Spleen (tissue), 11 donors: ENCODE measurements at regions not wholly inside any gene's neighbourhood (a gene's known extent, or its start where the extent isn't known, plus 50 kb on each side); places are given as distances from the start of the nearest gene placed in this dataset.
"Not testable (repeated sequence)": the region's sequence is repeated elsewhere in the genome, so short reads cannot be mapped to it uniquely, and the experiment has no call there.

Experiments
- DNase-seq: peaks from one replicate; pipeline ENCODE4 v3.0.0-alpha.2; 2020
- H3K27ac ChIP-seq, 8 donors: fragments of 200-600 bp; sonication (generic) in 7 of 8; 1 replicate in 4 of 8; 2 replicates in 4 of 8; pipeline versions ENCODE4 v1.5.0 to v1.8.0; 2016 to 2021; ENCODE audit warnings: inconsistent platforms in 4 of 8, mild to moderate bottlenecking in 4 of 8, moderate library complexity in 1 of 8
- H3K27me3 ChIP-seq, 7 donors: fragments of 200-600 bp; sonication (generic) in 6 of 7; replicated peaks in 1 of 7; 1 replicate in 4 of 7; 2 replicates in 3 of 7; pipeline versions ENCODE4 v1.5.0 to v1.8.0; 2016 to 2021; ENCODE audit warnings: inconsistent platforms in 3 of 7, mild to moderate bottlenecking in 1 of 7
- H3K36me3 ChIP-seq, 6 donors: fragments of 200-600 bp; sonication (generic) in 5 of 6; 1 replicate in 4 of 6; 2 replicates in 2 of 6; pipeline versions ENCODE4 v1.5.0 to v1.8.0; 2016 to 2021; ENCODE audit warnings: inconsistent platforms in 2 of 6
- H3K4me1 ChIP-seq, 6 donors: fragments of 200-600 bp; sonication (generic) in 5 of 6; 1 replicate in 3 of 6; 2 replicates in 3 of 6; pipeline versions ENCODE4 v1.5.0 to v1.8.0; 2016 to 2021; ENCODE audit warnings: inconsistent platforms in 3 of 6
- H3K4me3 ChIP-seq, 8 donors: fragments of 200-600 bp; sonication (generic) in 7 of 8; 1 replicate in 4 of 8; 2 replicates in 4 of 8; pipeline versions ENCODE4 v1.5.0 to v1.8.0; 2016 to 2021; ENCODE audit warnings: inconsistent platforms in 4 of 8, mild to moderate bottlenecking in 4 of 8, moderate library complexity in 2 of 8
- H3K9me3 ChIP-seq, 8 donors: fragments of 200-600 bp; sonication (generic) in 7 of 8; 1 replicate in 4 of 8; 2 replicates in 4 of 8; pipeline versions ENCODE4 v1.5.0 to v1.8.0; 2016 to 2021; ENCODE audit warnings: inconsistent platforms in 4 of 8
- CTCF ChIP-seq, 11 experiments: fragments of 200-600 bp in 7 of 11; fragments of 450-650 bp in 4 of 11; sonication (generic) in 4 of 11; IDR thresholded peaks in 8 of 11; conservative IDR thresholded peaks in 3 of 11; 1 replicate in 7 of 11; 2 replicates in 4 of 11; pipeline versions ENCODE4 v1.4.0 to v1.8.0; 2016 to 2021; ENCODE audit warnings: antibody characterized with exemption in 11 of 11, inconsistent platforms in 4 of 11, mild to moderate bottlenecking in 1 of 11
- POLR2A ChIP-seq, 3 donors: fragments of 450-650 bp; IDR thresholded peaks; one replicate each; pipeline ENCODE4 v1.5.1; 2017; ENCODE audit warnings: antibody characterized with exemption in 3 of 3, mild to moderate bottlenecking in 1 of 3
- POLR2AphosphoS5 ChIP-seq, 3 donors: sonication (generic); formaldehyde crosslinking; IDR thresholded peaks; one replicate each; pipeline ENCODE4 v1.5.1; 2017; ENCODE audit warnings: antibody characterized with exemption in 3 of 3
- WGBS, 5 donors: extraction: QIAGEN DNeasy Blood & Tissue Kit in 3 of 5; methylation state at CpG; one replicate each; pipeline versions ENCODE4 v1.1.5 to v1.1.7; 2013 to 2018; 5-methylcytosine and 5-hydroxymethylcytosine counted together
- intact Hi-C: fragments of 100-400 bp; cut with DNase I; formaldehyde crosslinking; loops from one replicate; pipeline ENCODE4 v1.15.0; 2023; ENCODE audit warnings: low total_unique reads
- donor health status: healthy with polysubstance abuse.
- donor health status: DM: no; HTN: no; CAD: no; lungs with moderate emphysema.
- donor health status: DM: no; HTN: no; CAD: no.
- donor health status: Bipolar disorder and iron deficiency.
- donor health status: healthy.
- donor health status: DM: no; HTN: no; CAD: no.
- donor health status: DM: yes; HTN: yes; CAD: no.

GRCh38 chr7:29647020-29647654 is 83.5 kb downstream of the PRR15 start:
- no peak for DNase-seq
- Histone ChIP-seq H3K4me1 (no peaks in the 10 kb centered on the region), H3K4me3 (no peak overlapping the region), H3K27me3 (no peaks in the 10 kb centered on the region), H3K27ac (no peak overlapping the region), H3K9me3 (no peaks in the 10 kb centered on the region), H3K36me3 (peaks cover 0 to 18% (median 0%) of the 10 kb centered on the region in 6 donors)
- intact Hi-C loops = no loop called here
- TF ChIP-seq POLR2A (IDR thresholded peaks at IDR 0.05) (no peak), POLR2AphosphoS5 (IDR thresholded peaks at IDR 0.05) (no peak), CTCF (IDR thresholded peaks at IDR 0.05 in 8 of 11, conservative IDR thresholded peaks at IDR 0.05 in 3 of 11) (no peak)
- WGBS, 5 donors = 64 to 68% (median 67%) methylated on average over 4 of the region's 4 CpGs

- not testable (repeated sequence) for H3K27me3 ChIP-seq, H3K27ac ChIP-seq, H3K4me3 ChIP-seq, H3K9me3 ChIP-seq, H3K4me1 ChIP-seq, DNase-seq
- intact Hi-C loops = loop anchor here (2.0 kb wide), 1 partner anchor 101 kb away; no protein-coding TSS in a partner anchor
- peaks cover 0 to 18% (median 0%) of the 10 kb centered on the region in 6 donors for H3K36me3 ChIP-seq
- WGBS, 5 donors = 78 to 91% (median 86%) methylated on average over 5 of the region's 5 CpGs
These were observed 84.1 kb downstream of the PRR15 start for GRCh38 chr7:29647691-29648210.

GRCh38 chr7:29649028-29649716 is 85.5 kb downstream of the PRR15 start:
- no peaks in the 10 kb centered on the region for H3K27me3 ChIP-seq
- H3K27ac ChIP-seq = no peak overlapping the region
- H3K4me3 ChIP-seq = no peak overlapping the region
- H3K4me1 ChIP-seq = no peaks in the 10 kb centered on the region
- no peaks in the 10 kb centered on the region for H3K9me3 ChIP-seq
- 91 to 97% (median 96%) methylated on average over 30 to 33 of the region's 33 CpGs for WGBS, 5 donors
- no peak for TF ChIP-seq POLR2A (IDR thresholded peaks at IDR 0.05)
- no peak for TF ChIP-seq CTCF (IDR thresholded peaks at IDR 0.05 in 8 of 11, conservative IDR thresholded peaks at IDR 0.05 in 3 of 11)
- TF ChIP-seq POLR2AphosphoS5 (IDR thresholded peaks at IDR 0.05) = no peak
- no peak for DNase-seq
- intact Hi-C loops = loop anchor here (2.0 kb wide), 1 partner anchor 100 kb away; no protein-coding TSS in a partner anchor
- peaks cover 0 to 18% (median 0%) of the 10 kb centered on the region in 6 donors for H3K36me3 ChIP-seq

GRCh38 chr7:29649876-29650275 is 86.2 kb downstream of the PRR15 start:
- TF ChIP-seq POLR2AphosphoS5 (IDR thresholded peaks at IDR 0.05) = no peak
- no peak for TF ChIP-seq CTCF (IDR thresholded peaks at IDR 0.05 in 8 of 11, conservative IDR thresholded peaks at IDR 0.05 in 3 of 11)
- TF ChIP-seq POLR2A (IDR thresholded peaks at IDR 0.05) = no peak
- H3K27ac ChIP-seq = no peak overlapping the region
- DNase-seq = no peak
- H3K27me3 ChIP-seq = no peaks in the 10 kb centered on the region
- 95 to 98% (median 97%) methylated on average over 13 to 21 of the region's 21 CpGs for WGBS, 5 donors
- no peaks in the 10 kb centered on the region for H3K4me1 ChIP-seq
- H3K4me3 ChIP-seq = no peak overlapping the region
- intact Hi-C loops = loop anchor here (2.0 kb wide), 1 partner anchor 99 kb away; no protein-coding TSS in a partner anchor
- H3K36me3 ChIP-seq = peaks cover 0 to 18% (median 0%) of the 10 kb centered on the region in 6 donors
- no peaks in the 10 kb centered on the region for H3K9me3 ChIP-seq
